Keratinocyte (primary cell): ENCODE measurements at regions not wholly inside any gene's neighbourhood (a gene's known extent, or its start where the extent isn't known, plus 50 kb on each side); places are given as distances from the start of the nearest gene placed in this dataset.

Experiments used
- DNase-seq: peaks from one replicate; pipeline ENCODE4 v3.0.0-alpha.2; 2011; ENCODE audit warnings: low read depth, missing footprints, low spot score
- FAIRE-seq: peaks from 2 replicates; lab custom pipeline; 2011; peaks lifted over from hg19 to GRCh38; lab: Jason Lieb, UNC
- H2AFZ ChIP-seq: 2 replicates; pipeline ENCODE4 v1.6.0; 2012; ENCODE audit warnings: low read length, control low read depth, inconsistent platforms; ENCODE audit not compliant: control insufficient read depth
- H3K27ac ChIP-seq: 2 replicates; pipeline ENCODE4 v1.5.1; 2011; ENCODE audit warnings: low read length; ENCODE audit not compliant: control insufficient read depth, insufficient read depth
- H3K27me3 ChIP-seq: 3 replicates; pipeline ENCODE4 v1.6.0; 2011; ENCODE audit warnings: low read length; ENCODE audit not compliant: control insufficient read depth, insufficient read depth; ENCODE audit errors: extremely low read depth
- H3K36me3 ChIP-seq, 2 experiments: 2 replicates in 1 of 2; 3 replicates in 1 of 2; pipeline ENCODE4 v1.5.1; 2011; ENCODE audit warnings: low read length in 2 of 2, mild to moderate bottlenecking in 1 of 2; ENCODE audit not compliant: control insufficient read depth in 2 of 2, insufficient read depth in 2 of 2; ENCODE audit errors: extremely low read depth in 1 of 2
- H3K4me1 ChIP-seq: 3 replicates; pipeline ENCODE4 v1.5.1; 2011; ENCODE audit warnings: low read length; ENCODE audit not compliant: control insufficient read depth, insufficient read depth; ENCODE audit errors: extremely low read depth
- H3K4me2 ChIP-seq: 3 replicates; pipeline ENCODE4 v1.6.0; 2011; ENCODE audit warnings: low read depth, low read length; ENCODE audit not compliant: control insufficient read depth, insufficient read depth; ENCODE audit errors: extremely low read depth
- H3K4me3 ChIP-seq, 3 experiments: fragments of 200-600 bp in 1 of 3; sonication (generic) in 1 of 3; 2 replicates in 2 of 3; 3 replicates in 1 of 3; pipeline ENCODE4 v1.5.1; 2011 to 2016; ENCODE audit warnings: low read length in 3 of 3, mild to moderate bottlenecking in 3 of 3, control low read depth in 2 of 3, inconsistent platforms in 1 of 3, low read depth in 1 of 3, mixed read lengths in 1 of 3, mixed run types in 1 of 3, moderate library complexity in 1 of 3; ENCODE audit not compliant: control insufficient read depth in 2 of 3, insufficient read depth in 2 of 3; ENCODE audit errors: extremely low read depth in 1 of 3
- H3K79me2 ChIP-seq: 2 replicates; pipeline ENCODE4 v1.6.0; 2012; ENCODE audit warnings: low read length; ENCODE audit not compliant: control insufficient read depth, insufficient read depth
- H3K9ac ChIP-seq: 3 replicates; pipeline ENCODE4 v1.6.0; 2011; ENCODE audit warnings: low read length; ENCODE audit not compliant: control insufficient read depth, insufficient read depth; ENCODE audit errors: extremely low read depth
- H3K9me1 ChIP-seq: 3 replicates; pipeline ENCODE4 v1.6.0; 2011; ENCODE audit warnings: low read length; ENCODE audit not compliant: control insufficient read depth, insufficient read depth; ENCODE audit errors: extremely low read depth
- H3K9me3 ChIP-seq: 2 replicates; pipeline ENCODE4 v1.5.1; 2012; ENCODE audit warnings: low read depth, low read length; ENCODE audit not compliant: control insufficient read depth
- H4K20me1 ChIP-seq: 3 replicates; pipeline ENCODE4 v1.6.0; 2011; ENCODE audit warnings: low read length; ENCODE audit not compliant: control insufficient read depth, insufficient read depth; ENCODE audit errors: extremely low read depth
- CTCF ChIP-seq, 3 experiments: IDR thresholded peaks in 1 of 3; conservative IDR thresholded peaks in 1 of 3; optimal IDR thresholded peaks in 1 of 3; 2 replicates in 2 of 3; 3 replicates in 1 of 3; pipeline versions ENCODE3 to v1.5.1; 2011; ENCODE audit warnings: low read length in 3 of 3, mild to moderate bottlenecking in 3 of 3, moderate library complexity in 2 of 3, control low read depth in 1 of 3, inconsistent platforms in 1 of 3; ENCODE audit not compliant: insufficient read depth in 2 of 3; ENCODE audit errors: extremely low read depth in 1 of 3
- EZH2 ChIP-seq: IDR thresholded peaks from one replicate; pipeline ENCODE4 v1.6.1; 2012; ENCODE audit warnings: inconsistent platforms, mild to moderate bottlenecking, low read length, moderate library complexity
- dilution Hi-C: fragments of 300-500 bp; cut with MboI; formaldehyde crosslinking; loops from one replicate; pipeline ENCODE4 v1.7.0; 2020; ENCODE audit warnings: low sequenced_read_pairs; ENCODE audit not compliant: extremely low pct_ligation_motif_present

GRCh38 chrX:113759422-113759821 lies 824.5 kb upstream of the HTR2C start:
- Histone ChIP-seq H3K4me2 (no peak overlapping the region), H4K20me1 (no peaks in the 10 kb centered on the region), H3K4me3 (no peak overlapping the region), H3K9ac (no peak overlapping the region), H3K9me3 (no peaks in the 10 kb centered on the region), H3K9me1 (no peaks in the 10 kb centered on the region), H3K27ac (no peak overlapping the region), H3K36me3 (no peaks in the 10 kb centered on the region), H3K27me3 (no peaks in the 10 kb centered on the region), H2AFZ (no peak overlapping the region), H3K79me2 (no peaks in the 10 kb centered on the region), H3K4me1 (no peaks in the 10 kb centered on the region)
- DNase-seq (no peak), FAIRE-seq (no peak)
- dilution Hi-C loops = no loop called here
- no peak for TF ChIP-seq CTCF (optimal IDR thresholded peaks at IDR 0.05 in 1 of 3, IDR thresholded peaks at IDR 0.05 in 1 of 3, conservative IDR thresholded peaks at IDR 0.05 in 1 of 3; ENCODE audit: extremely low read depth in 1 of 3, insufficient read depth in 2 of 3, low read length in 3 of 3)
- TF ChIP-seq EZH2 = no peak

GRCh38 chrX:113747274-113747973 lies 836.5 kb upstream of the HTR2C start:
- dilution Hi-C loops = no loop called here
- no peak for TF ChIP-seq EZH2
- TF ChIP-seq CTCF (optimal IDR thresholded peaks at IDR 0.05 in 1 of 3, IDR thresholded peaks at IDR 0.05 in 1 of 3, conservative IDR thresholded peaks at IDR 0.05 in 1 of 3; ENCODE audit: extremely low read depth in 1 of 3, insufficient read depth in 2 of 3, low read length in 3 of 3) = no peak
- no peak for FAIRE-seq

More at GRCh38 chrX:113747274-113747973, 836.5 kb upstream of the HTR2C start:
- Histone ChIP-seq H3K4me2 (no peak overlapping the region), H2AFZ (no peak overlapping the region), H3K27me3 (no peaks in the 10 kb centered on the region), H3K9ac (no peak overlapping the region), H3K36me3 (no peaks in the 10 kb centered on the region), H3K79me2 (no peaks in the 10 kb centered on the region), H3K27ac (no peak overlapping the region), H3K4me3 (no peak overlapping the region), H4K20me1 (no peaks in the 10 kb centered on the region), H3K9me1 (no peaks in the 10 kb centered on the region), H3K4me1 (no peaks in the 10 kb centered on the region), H3K9me3 (no peaks in the 10 kb centered on the region)
- no peak for DNase-seq
